ENCODE measurements at regions not wholly inside any gene's neighbourhood (a gene's known extent, or its start where the extent isn't known, plus 50 kb on each side); places are given as distances from the start of the nearest gene placed in this dataset.

- Mint-ChIP-seq H3K27me3 (ENCODE audit: low read depth) (no peaks in the 10 kb centered on the region), H3K4me1 (no peaks in the 10 kb centered on the region), H3K36me3 (no peaks in the 10 kb centered on the region), H3K4me3 (no peak overlapping the region), H3K27ac (no peak overlapping the region), H3K9me3 (no peaks in the 10 kb centered on the region)
- no peak for ATAC-seq
- POLR2A ChIA-PET: no interaction called here
- CTCF ChIA-PET: interaction anchor here (0.7 kb wide), 1 partner anchor 24 kb away, joined by 3 read pairs; no protein-coding TSS in a partner anchor
- no peak for DNase-seq (ENCODE audit: low spot score)
- TF ChIP-seq, protein P1, sequence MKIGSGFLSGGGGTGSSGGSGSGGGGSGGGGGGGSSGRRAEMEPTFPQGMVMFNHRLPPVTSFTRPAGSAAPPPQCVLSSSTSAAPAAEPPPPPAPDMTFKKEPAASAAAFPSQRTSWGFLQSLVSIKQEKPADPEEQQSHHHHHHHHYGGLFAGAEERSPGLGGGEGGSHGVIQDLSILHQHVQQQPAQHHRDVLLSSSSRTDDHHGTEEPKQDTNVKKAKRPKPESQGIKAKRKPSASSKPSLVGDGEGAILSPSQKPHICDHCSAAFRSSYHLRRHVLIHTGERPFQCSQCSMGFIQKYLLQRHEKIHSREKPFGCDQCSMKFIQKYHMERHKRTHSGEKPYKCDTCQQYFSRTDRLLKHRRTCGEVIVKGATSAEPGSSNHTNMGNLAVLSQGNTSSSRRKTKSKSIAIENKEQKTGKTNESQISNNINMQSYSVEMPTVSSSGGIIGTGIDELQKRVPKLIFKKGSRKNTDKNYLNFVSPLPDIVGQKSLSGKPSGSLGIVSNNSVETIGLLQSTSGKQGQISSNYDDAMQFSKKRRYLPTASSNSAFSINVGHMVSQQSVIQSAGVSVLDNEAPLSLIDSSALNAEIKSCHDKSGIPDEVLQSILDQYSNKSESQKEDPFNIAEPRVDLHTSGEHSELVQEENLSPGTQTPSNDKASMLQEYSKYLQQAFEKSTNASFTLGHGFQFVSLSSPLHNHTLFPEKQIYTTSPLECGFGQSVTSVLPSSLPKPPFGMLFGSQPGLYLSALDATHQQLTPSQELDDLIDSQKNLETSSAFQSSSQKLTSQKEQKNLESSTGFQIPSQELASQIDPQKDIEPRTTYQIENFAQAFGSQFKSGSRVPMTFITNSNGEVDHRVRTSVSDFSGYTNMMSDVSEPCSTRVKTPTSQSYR (CRISPR knock-in tag; IDR thresholded peaks at IDR 0.05): no peak
- no peak for TF ChIP-seq ZNF232 (CRISPR knock-in tag; IDR thresholded peaks at IDR 0.05)
- no peak for TF ChIP-seq GTF2I (CRISPR knock-in tag; conservative IDR thresholded peaks at IDR 0.05)
- TF ChIP-seq ZNF423 (CRISPR knock-in tag; IDR thresholded peaks at IDR 0.05): no peak
- TF ChIP-seq FOXK1 (CRISPR knock-in tag; IDR thresholded peaks at IDR 0.05): no peak
- TF ChIP-seq EMX1 (CRISPR knock-in tag; IDR thresholded peaks at IDR 0.05): no peak
- no peak for TF ChIP-seq PRRX2 (CRISPR knock-in tag; IDR thresholded peaks at IDR 0.05)
- TF ChIP-seq, protein P2, sequence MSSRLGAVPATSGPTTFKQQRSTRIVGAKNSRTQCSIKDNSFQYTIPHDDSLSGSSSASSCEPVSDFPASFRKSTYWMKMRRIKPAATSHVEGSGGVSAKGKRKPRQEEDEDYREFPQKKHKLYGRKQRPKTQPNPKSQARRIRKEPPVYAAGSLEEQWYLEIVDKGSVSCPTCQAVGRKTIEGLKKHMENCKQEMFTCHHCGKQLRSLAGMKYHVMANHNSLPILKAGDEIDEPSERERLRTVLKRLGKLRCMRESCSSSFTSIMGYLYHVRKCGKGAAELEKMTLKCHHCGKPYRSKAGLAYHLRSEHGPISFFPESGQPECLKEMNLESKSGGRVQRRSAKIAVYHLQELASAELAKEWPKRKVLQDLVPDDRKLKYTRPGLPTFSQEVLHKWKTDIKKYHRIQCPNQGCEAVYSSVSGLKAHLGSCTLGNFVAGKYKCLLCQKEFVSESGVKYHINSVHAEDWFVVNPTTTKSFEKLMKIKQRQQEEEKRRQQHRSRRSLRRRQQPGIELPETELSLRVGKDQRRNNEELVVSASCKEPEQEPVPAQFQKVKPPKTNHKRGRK (CRISPR knock-in tag; IDR thresholded peaks at IDR 0.05; ENCODE audit: borderline replicate concordance): no peak
- TF ChIP-seq CREB1 (CRISPR knock-in tag; IDR thresholded peaks at IDR 0.05): no peak
- no peak for TF ChIP-seq ATF2 (CRISPR knock-in tag; IDR thresholded peaks at IDR 0.05; ENCODE audit: borderline replicate concordance, low read depth)
- no peak for TF ChIP-seq ATF1 (CRISPR knock-in tag; IDR thresholded peaks at IDR 0.05)
- TF ChIP-seq NFE2L1 (CRISPR knock-in tag; IDR thresholded peaks at IDR 0.05): no peak
- no peak for TF ChIP-seq E2F5 (CRISPR knock-in tag; IDR thresholded peaks at IDR 0.05)
- TF ChIP-seq STAT6 (CRISPR knock-in tag; conservative IDR thresholded peaks at IDR 0.05; ENCODE audit: low read depth): no peak
- TF ChIP-seq SMAD4 (CRISPR knock-in tag; IDR thresholded peaks at IDR 0.05): no peak
- no peak for TF ChIP-seq MLX (CRISPR knock-in tag; IDR thresholded peaks at IDR 0.05)
- TF ChIP-seq, protein P3, sequence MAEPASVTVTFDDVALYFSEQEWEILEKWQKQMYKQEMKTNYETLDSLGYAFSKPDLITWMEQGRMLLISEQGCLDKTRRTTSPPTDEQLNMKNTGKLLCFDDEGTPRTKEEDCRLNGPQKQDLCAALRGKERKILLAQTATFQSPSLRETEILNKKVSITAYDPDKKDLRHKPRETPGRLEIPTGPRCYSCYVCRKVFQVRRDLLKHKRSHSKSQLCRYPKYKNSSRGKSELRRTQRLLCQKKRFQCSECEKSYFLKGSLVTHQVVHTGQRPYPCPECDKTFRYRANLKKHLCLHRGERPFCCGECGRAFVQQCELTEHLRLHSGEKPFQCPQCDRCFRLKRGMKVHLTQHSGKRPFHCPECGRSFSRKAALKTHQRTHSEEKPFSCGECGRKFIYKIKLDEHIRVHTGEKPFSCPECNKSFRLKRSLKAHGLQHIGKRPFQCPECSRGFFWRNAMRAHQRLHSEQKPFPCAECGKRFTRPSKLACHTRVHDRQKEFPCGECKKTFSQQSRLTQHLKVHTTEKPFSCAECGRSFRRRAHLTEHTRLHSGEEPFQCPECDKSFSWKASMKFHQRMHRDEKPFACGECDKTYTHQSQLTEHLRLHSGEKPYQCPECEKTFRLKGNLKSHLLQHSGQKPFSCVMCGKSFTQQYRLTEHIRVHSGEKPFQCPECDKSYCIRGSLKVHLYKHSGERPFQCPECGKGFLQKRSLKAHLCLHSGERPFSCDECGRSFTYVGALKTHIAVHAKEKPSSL (CRISPR knock-in tag; conservative IDR thresholded peaks at IDR 0.05): no peak
- TF ChIP-seq, protein P4, sequence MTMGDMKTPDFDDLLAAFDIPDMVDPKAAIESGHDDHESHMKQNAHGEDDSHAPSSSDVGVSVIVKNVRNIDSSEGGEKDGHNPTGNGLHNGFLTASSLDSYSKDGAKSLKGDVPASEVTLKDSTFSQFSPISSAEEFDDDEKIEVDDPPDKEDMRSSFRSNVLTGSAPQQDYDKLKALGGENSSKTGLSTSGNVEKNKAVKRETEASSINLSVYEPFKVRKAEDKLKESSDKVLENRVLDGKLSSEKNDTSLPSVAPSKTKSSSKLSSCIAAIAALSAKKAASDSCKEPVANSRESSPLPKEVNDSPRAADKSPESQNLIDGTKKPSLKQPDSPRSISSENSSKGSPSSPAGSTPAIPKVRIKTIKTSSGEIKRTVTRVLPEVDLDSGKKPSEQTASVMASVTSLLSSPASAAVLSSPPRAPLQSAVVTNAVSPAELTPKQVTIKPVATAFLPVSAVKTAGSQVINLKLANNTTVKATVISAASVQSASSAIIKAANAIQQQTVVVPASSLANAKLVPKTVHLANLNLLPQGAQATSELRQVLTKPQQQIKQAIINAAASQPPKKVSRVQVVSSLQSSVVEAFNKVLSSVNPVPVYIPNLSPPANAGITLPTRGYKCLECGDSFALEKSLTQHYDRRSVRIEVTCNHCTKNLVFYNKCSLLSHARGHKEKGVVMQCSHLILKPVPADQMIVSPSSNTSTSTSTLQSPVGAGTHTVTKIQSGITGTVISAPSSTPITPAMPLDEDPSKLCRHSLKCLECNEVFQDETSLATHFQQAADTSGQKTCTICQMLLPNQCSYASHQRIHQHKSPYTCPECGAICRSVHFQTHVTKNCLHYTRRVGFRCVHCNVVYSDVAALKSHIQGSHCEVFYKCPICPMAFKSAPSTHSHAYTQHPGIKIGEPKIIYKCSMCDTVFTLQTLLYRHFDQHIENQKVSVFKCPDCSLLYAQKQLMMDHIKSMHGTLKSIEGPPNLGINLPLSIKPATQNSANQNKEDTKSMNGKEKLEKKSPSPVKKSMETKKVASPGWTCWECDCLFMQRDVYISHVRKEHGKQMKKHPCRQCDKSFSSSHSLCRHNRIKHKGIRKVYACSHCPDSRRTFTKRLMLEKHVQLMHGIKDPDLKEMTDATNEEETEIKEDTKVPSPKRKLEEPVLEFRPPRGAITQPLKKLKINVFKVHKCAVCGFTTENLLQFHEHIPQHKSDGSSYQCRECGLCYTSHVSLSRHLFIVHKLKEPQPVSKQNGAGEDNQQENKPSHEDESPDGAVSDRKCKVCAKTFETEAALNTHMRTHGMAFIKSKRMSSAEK (CRISPR knock-in tag; IDR thresholded peaks at IDR 0.05; ENCODE audit: borderline replicate concordance): no peak
Observed at GRCh38 chr7:10205696-10206095, 768.0 kb upstream of the PHF14 start.

Measured in WTC11 (cell line).